ENCODE measurements at regions not wholly inside any gene's neighbourhood (a gene's known extent, or its start where the extent isn't known, plus 50 kb on each side); places are given as distances from the start of the nearest gene placed in this dataset.
A peak's percentile ranks its signal among the peaks of the same experiment; 100 is the strongest.
"Not testable (repeated sequence)": the region's sequence is repeated elsewhere in the genome, so short reads cannot be mapped to it uniquely, and the experiment has no call there.

GRCh38 chr18:42517896-42518295 lies 562.9 kb downstream of the PIK3C3 start:
- Histone ChIP-seq H3K4me3 (no peak overlapping the region), H3K9me3 (no peaks in the 10 kb centered on the region), H3K27me3 (no peaks in the 10 kb centered on the region), H3K36me3 (no peaks in the 10 kb centered on the region)
- no peak for DNase-seq

- not testable (repeated sequence) for H3K4me3 ChIP-seq, H3K27me3 ChIP-seq, H3K9me3 ChIP-seq, H3K36me3 ChIP-seq
- DNase-seq = peak; percentile 0
Observed at GRCh38 chr18:42518331-42518730, 563.3 kb downstream of the PIK3C3 start.

GRCh38 chr18:42520138-42520537 lies 565.1 kb downstream of the PIK3C3 start:
- no peaks in the 10 kb centered on the region for H3K27me3 ChIP-seq

GRCh38 chr18:42525905-42526304 lies 570.9 kb downstream of the PIK3C3 start:
- Histone ChIP-seq H3K4me3 (no peak overlapping the region), H3K27me3 (no peaks in the 10 kb centered on the region), H3K9me3 (no peaks in the 10 kb centered on the region), H3K36me3 (no peaks in the 10 kb centered on the region)
- DNase-seq = no peak

More at GRCh38 chr18:42520138-42520537, 565.1 kb downstream of the PIK3C3 start:
- Histone ChIP-seq H3K9me3 (no peaks in the 10 kb centered on the region), H3K36me3 (no peaks in the 10 kb centered on the region), H3K4me3 (no peak overlapping the region)
- DNase-seq = no peak

GRCh38 chr18:42527766-42528165 lies 572.7 kb downstream of the PIK3C3 start:
- Histone ChIP-seq H3K9me3 (no peaks in the 10 kb centered on the region), H3K27me3 (no peaks in the 10 kb centered on the region), H3K36me3 (no peaks in the 10 kb centered on the region), H3K4me3 (no peak overlapping the region)
- DNase-seq = no peak

- Histone ChIP-seq H3K4me3 (no peak overlapping the region), H3K9me3 (no peaks in the 10 kb centered on the region), H3K27me3 (no peaks in the 10 kb centered on the region), H3K36me3 (no peaks in the 10 kb centered on the region)
- no peak for DNase-seq
Observed at GRCh38 chr18:42530276-42530675, 575.2 kb downstream of the PIK3C3 start.

- Histone ChIP-seq H3K27me3 (no peaks in the 10 kb centered on the region), H3K36me3 (no peaks in the 10 kb centered on the region), H3K9me3 (no peaks in the 10 kb centered on the region), H3K4me3 (no peak overlapping the region)
- DNase-seq = no peak
Observed at GRCh38 chr18:42532119-42532518, 577.1 kb downstream of the PIK3C3 start.

GRCh38 chr18:42533009-42533575 lies 578.1 kb downstream of the PIK3C3 start:
- no peaks in the 10 kb centered on the region for H3K36me3 ChIP-seq
- H3K9me3 ChIP-seq = no peaks in the 10 kb centered on the region
- no peaks in the 10 kb centered on the region for H3K27me3 ChIP-seq
- no peak overlapping the region for H3K4me3 ChIP-seq
- DNase-seq = no peak

GRCh38 chr18:42533616-42534015 lies 578.6 kb downstream of the PIK3C3 start:
- H3K27me3 ChIP-seq = no peaks in the 10 kb centered on the region
- no peak for DNase-seq
- no peak overlapping the region for H3K4me3 ChIP-seq
- H3K9me3 ChIP-seq = no peaks in the 10 kb centered on the region
- no peaks in the 10 kb centered on the region for H3K36me3 ChIP-seq

- DNase-seq = no peak
- no peaks in the 10 kb centered on the region for H3K27me3 ChIP-seq
- H3K36me3 ChIP-seq = no peaks in the 10 kb centered on the region
- H3K9me3 ChIP-seq = no peaks in the 10 kb centered on the region
- no peak overlapping the region for H3K4me3 ChIP-seq
Observed at GRCh38 chr18:42534313-42534712, 579.3 kb downstream of the PIK3C3 start.

GRCh38 chr18:42536442-42536841 lies 579.0 kb downstream of the RIT2 start:
- DNase-seq = no peak
- Histone ChIP-seq H3K9me3 (no peaks in the 10 kb centered on the region), H3K4me3 (no peak overlapping the region), H3K36me3 (no peaks in the 10 kb centered on the region), H3K27me3 (no peaks in the 10 kb centered on the region)

GRCh38 chr18:42537291-42537690 lies 578.2 kb downstream of the RIT2 start:
- H3K36me3 ChIP-seq = no peaks in the 10 kb centered on the region
- H3K27me3 ChIP-seq = no peaks in the 10 kb centered on the region
- H3K9me3 ChIP-seq = no peaks in the 10 kb centered on the region
- DNase-seq = no peak
- no peak overlapping the region for H3K4me3 ChIP-seq

GRCh38 chr18:42544901-42545300 lies 570.6 kb downstream of the RIT2 start:
- Histone ChIP-seq H3K4me3 (no peak overlapping the region), H3K36me3 (no peaks in the 10 kb centered on the region), H3K27me3 (no peaks in the 10 kb centered on the region), H3K9me3 (no peaks in the 10 kb centered on the region)
- DNase-seq = no peak

- H3K9me3 ChIP-seq = no peaks in the 10 kb centered on the region
- H3K4me3 ChIP-seq = no peak overlapping the region
- H3K36me3 ChIP-seq = no peaks in the 10 kb centered on the region
- no peaks in the 10 kb centered on the region for H3K27me3 ChIP-seq
- peak; percentile 30 for DNase-seq
Observed at GRCh38 chr18:42545825-42546224, 569.7 kb downstream of the RIT2 start.

- Histone ChIP-seq H3K9me3 (no peaks in the 10 kb centered on the region), H3K36me3 (no peaks in the 10 kb centered on the region), H3K27me3 (no peaks in the 10 kb centered on the region), H3K4me3 (no peak overlapping the region)
- DNase-seq = peak; percentile 31
Observed at GRCh38 chr18:42548493-42548892, 567.0 kb downstream of the RIT2 start.

- Histone ChIP-seq H3K4me3 (no peak overlapping the region), H3K27me3 (no peaks in the 10 kb centered on the region), H3K36me3 (no peaks in the 10 kb centered on the region), H3K9me3 (no peaks in the 10 kb centered on the region)
- DNase-seq = no peak
Observed at GRCh38 chr18:42549596-42549995, 565.9 kb downstream of the RIT2 start.

GRCh38 chr18:42552559-42552958 lies 562.9 kb downstream of the RIT2 start:
- H3K27me3 ChIP-seq, H3K4me3 ChIP-seq, DNase-seq, H3K9me3 ChIP-seq, H3K36me3 ChIP-seq: not testable (repeated sequence)

GRCh38 chr18:42559069-42559690 lies 556.3 kb downstream of the RIT2 start:
- no peak for DNase-seq
- H3K9me3 ChIP-seq = no peaks in the 10 kb centered on the region
- no peaks in the 10 kb centered on the region for H3K36me3 ChIP-seq
- no peaks in the 10 kb centered on the region for H3K27me3 ChIP-seq
- H3K4me3 ChIP-seq = no peak overlapping the region
